Esophagus muscularis mucosa (tissue), 3 donors: ENCODE measurements at regions not wholly inside any gene's neighbourhood (a gene's known extent, or its start where the extent isn't known, plus 50 kb on each side); places are given as distances from the start of the nearest gene placed in this dataset.

Experiments
- POLR2A ChIP-seq: fragments of 450-650 bp; IDR thresholded peaks from one replicate; pipeline ENCODE4 v1.6.1; 2017; ENCODE audit warnings: antibody characterized with exemption, moderate library complexity, mild to moderate bottlenecking, low read depth
- POLR2AphosphoS5 ChIP-seq, 2 donors: sonication (generic); formaldehyde crosslinking; IDR thresholded peaks; one replicate each; pipeline ENCODE4 v1.6.1; 2017; ENCODE audit warnings: antibody characterized with exemption in 2 of 2
- TF ChIP-seq, protein P1 (sequence below), 3 experiments: fragments of 200-600 bp in 2 of 3; fragments of 450-650 bp in 1 of 3; sonication (generic) in 2 of 3; IDR thresholded peaks; one replicate each; pipeline ENCODE4 v1.5.1; 2017 to 2019; ENCODE audit warnings: antibody characterized with exemption in 3 of 3, mild to moderate bottlenecking in 2 of 3, moderate library complexity in 1 of 3

DNA sequence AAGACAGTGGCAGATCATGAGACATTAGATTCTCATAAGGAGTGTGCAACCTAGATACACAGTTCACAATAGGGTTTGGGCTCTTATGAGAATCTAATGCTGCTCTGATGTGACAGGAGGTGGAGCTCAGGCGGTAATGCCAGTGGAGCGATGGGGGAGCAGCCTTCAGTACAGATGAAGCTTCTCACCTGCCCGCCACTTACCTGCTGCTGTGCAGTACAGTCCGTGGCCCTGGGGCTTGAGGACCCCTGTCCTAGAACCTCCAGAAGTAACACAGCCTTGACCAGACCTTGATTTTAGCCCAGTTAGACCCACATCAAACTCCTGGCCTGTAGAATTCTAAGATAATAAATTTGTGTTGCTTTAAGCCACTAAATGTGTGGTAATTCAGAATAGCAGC lies 215.1 kb upstream of the MIR17HG start:
- TF ChIP-seq, protein P1, sequence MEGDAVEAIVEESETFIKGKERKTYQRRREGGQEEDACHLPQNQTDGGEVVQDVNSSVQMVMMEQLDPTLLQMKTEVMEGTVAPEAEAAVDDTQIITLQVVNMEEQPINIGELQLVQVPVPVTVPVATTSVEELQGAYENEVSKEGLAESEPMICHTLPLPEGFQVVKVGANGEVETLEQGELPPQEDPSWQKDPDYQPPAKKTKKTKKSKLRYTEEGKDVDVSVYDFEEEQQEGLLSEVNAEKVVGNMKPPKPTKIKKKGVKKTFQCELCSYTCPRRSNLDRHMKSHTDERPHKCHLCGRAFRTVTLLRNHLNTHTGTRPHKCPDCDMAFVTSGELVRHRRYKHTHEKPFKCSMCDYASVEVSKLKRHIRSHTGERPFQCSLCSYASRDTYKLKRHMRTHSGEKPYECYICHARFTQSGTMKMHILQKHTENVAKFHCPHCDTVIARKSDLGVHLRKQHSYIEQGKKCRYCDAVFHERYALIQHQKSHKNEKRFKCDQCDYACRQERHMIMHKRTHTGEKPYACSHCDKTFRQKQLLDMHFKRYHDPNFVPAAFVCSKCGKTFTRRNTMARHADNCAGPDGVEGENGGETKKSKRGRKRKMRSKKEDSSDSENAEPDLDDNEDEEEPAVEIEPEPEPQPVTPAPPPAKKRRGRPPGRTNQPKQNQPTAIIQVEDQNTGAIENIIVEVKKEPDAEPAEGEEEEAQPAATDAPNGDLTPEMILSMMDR (IDR thresholded peaks at IDR 0.05): no peak
- TF ChIP-seq POLR2A (no peak), POLR2AphosphoS5 (IDR thresholded peaks at IDR 0.05) (no peak)
